GM12874 (cell line): ENCODE measurements at regions not wholly inside any gene's neighbourhood (a gene's known extent, or its start where the extent isn't known, plus 50 kb on each side); places are given as distances from the start of the nearest gene placed in this dataset.

ENCODE experiments used
- CTCF ChIP-seq: IDR thresholded peaks from 2 replicates; pipeline ENCODE4 v1.5.1; 2011; ENCODE audit warnings: low read depth, mild to moderate bottlenecking, control low read depth, low read length, moderate library complexity; ENCODE audit not compliant: insufficient read depth

- TF ChIP-seq CTCF = no peak
Observed at GRCh38 chr7:41590986-41591385, 111.9 kb downstream of the INHBA start.

GRCh38 chr7:41588341-41588740, 114.5 kb downstream of the INHBA start:
- no peak for TF ChIP-seq CTCF

GRCh38 chr7:41586931-41587640, 115.8 kb downstream of the INHBA start:
- TF ChIP-seq CTCF = no peak

- TF ChIP-seq CTCF = no peak
Observed at GRCh38 chr7:41584746-41585145, 118.1 kb downstream of the INHBA start.

- TF ChIP-seq CTCF = no peak
Observed at GRCh38 chr7:41582116-41582515, 120.8 kb downstream of the INHBA start.

GRCh38 chr7:41581041-41581440, 121.8 kb downstream of the INHBA start:
- TF ChIP-seq CTCF = no peak

GRCh38 chr7:41579961-41580935, 122.6 kb downstream of the INHBA start:
- TF ChIP-seq CTCF = no peak
